HepG2 (cell line): ENCODE measurements at regions not wholly inside any gene's neighbourhood (a gene's known extent, or its start where the extent isn't known, plus 50 kb on each side); places are given as distances from the start of the nearest gene placed in this dataset.

Source experiments
- ATAC-seq: fragments of 200-7000 bp; cut with Tn5 transposase; 3 replicates; pipeline ENCODE4 v1.9.1; 2020; ENCODE audit warnings: mild to moderate bottlenecking, moderate library complexity
- BruUV-seq: library from RNA; stranded (reverse); fragments of 400-500 nt; replicated peaks from 2 replicates; lab custom pipeline; 2021; lab: Mats Ljungman, UMichigan
- CTCF ChIA-PET: fragments of 300-600 bp; formaldehyde crosslinking; extraction: SDS; loops from one replicate; lab custom pipeline; 2021; ENCODE audit warnings: low total read pairs, inconsistent platforms, low intra/inter-chr PET ratio; lab: Yijun Ruan, JAX
- POLR2A ChIA-PET: fragments of 350-600 bp; sonication (Branson Sonifier 250); formaldehyde crosslinking; loops from one replicate; lab custom pipeline; 2020; ENCODE audit warnings: antibody characterized with exemption, inconsistent platforms; lab: Yijun Ruan, JAX
- DNase-seq: peaks from one replicate; pipeline ENCODE4 v3.0.0-alpha.2; 2015; ENCODE audit warnings: low spot score
- FAIRE-seq: peaks from 3 replicates; lab custom pipeline; 2011; peaks lifted over from hg19 to GRCh38; lab: Jason Lieb, UNC
- H2AFZ ChIP-seq: one replicate; pipeline ENCODE4 v1.6.1; 2011; ENCODE audit warnings: low read length, inconsistent platforms
- H3K27ac ChIP-seq: fragments of 300-600 bp; 3 replicates; pipeline ENCODE4 v1.8.0; 2011; ENCODE audit warnings: mixed run types, mild to moderate bottlenecking, mixed read lengths, low read length, inconsistent platforms; ENCODE audit not compliant: insufficient read depth; ENCODE audit errors: extremely low read length
- H3K27me3 ChIP-seq, 2 experiments: fragments of 200-600 bp in 1 of 2; 2 replicates in 1 of 2; 3 replicates in 1 of 2; pipeline versions ENCODE4 v1.6.0 to v1.8.0; 2011; ENCODE audit warnings: low read length in 2 of 2, mild to moderate bottlenecking in 2 of 2, moderate library complexity in 2 of 2, inconsistent platforms in 1 of 2; ENCODE audit not compliant: insufficient read depth in 2 of 2, control insufficient read depth in 1 of 2
- H3K36me3 ChIP-seq, 2 experiments: fragments of 200-600 bp in 1 of 2; replicated peaks in 1 of 2; 2 replicates in 1 of 2; 3 replicates in 1 of 2; pipeline versions ENCODE4 v1.5.1 to v1.8.0; 2011; ENCODE audit warnings: low read length in 2 of 2, inconsistent platforms in 1 of 2; ENCODE audit not compliant: insufficient read depth in 2 of 2, control insufficient read depth in 1 of 2
- H3K4me1 ChIP-seq: 2 replicates; pipeline ENCODE4 v1.5.1; 2012; ENCODE audit warnings: low read length, inconsistent platforms; ENCODE audit not compliant: insufficient read depth
- H3K4me2 ChIP-seq: 2 replicates; pipeline ENCODE4 v1.6.0; 2011; ENCODE audit warnings: low read depth, low read length, inconsistent platforms
- H3K4me3 ChIP-seq, 3 experiments: fragments of 200-600 bp in 1 of 3; sonication (generic), shearing (Covaris generic) in 1 of 3; replicated peaks in 1 of 3; 2 replicates each; pipeline ENCODE4 v1.5.1; 2011 to 2016; ENCODE audit warnings: low read length in 3 of 3, inconsistent platforms in 2 of 3, low read depth in 2 of 3, mild to moderate bottlenecking in 2 of 3, control low read depth in 1 of 3, mixed read lengths in 1 of 3; ENCODE audit not compliant: insufficient read depth in 1 of 3
- H3K79me2 ChIP-seq: one replicate; pipeline ENCODE4 v1.6.1; 2011; ENCODE audit warnings: low read length, inconsistent platforms; ENCODE audit not compliant: insufficient read depth
- H3K9ac ChIP-seq: 2 replicates; pipeline ENCODE4 v1.6.0; 2011; ENCODE audit warnings: mild to moderate bottlenecking, low read depth, low read length, inconsistent platforms; ENCODE audit not compliant: insufficient read depth
- H3K9me3 ChIP-seq: 2 replicates; pipeline ENCODE4 v1.5.1; 2012; ENCODE audit warnings: mild to moderate bottlenecking, low read length
- H4K20me1 ChIP-seq: 2 replicates; pipeline ENCODE4 v1.6.0; 2011; ENCODE audit warnings: inconsistent platforms, mild to moderate bottlenecking, low read length, moderate library complexity; ENCODE audit not compliant: insufficient read depth
- AHR ChIP-seq: IDR thresholded peaks from 2 replicates; pipeline ENCODE4 v1.6.1; 2018; ENCODE audit warnings: missing genetic modification reagents, missing compliant biosample characterization
- EP300 ChIP-seq, 3 experiments: sonication (generic) in 1 of 3; formaldehyde crosslinking in 1 of 3; IDR thresholded peaks; 2 replicates each; pipeline versions ENCODE4 v1.5.1 to v1.6.1; 2011 to 2020; ENCODE audit warnings: low read depth in 2 of 3, low read length in 2 of 3, borderline replicate concordance in 1 of 3, improper control_type of control experiment in 1 of 3, mild to moderate bottlenecking in 1 of 3, missing genetic modification reagents in 1 of 3, moderate library complexity in 1 of 3
- HNRNPL ChIP-seq: fragments of 200-400 bp; formaldehyde crosslinking; IDR thresholded peaks from 2 replicates; pipeline ENCODE4 v1.6.1; 2017; ENCODE audit warnings: mild to moderate bottlenecking, low read depth, low read length
- HNRNPUL1 ChIP-seq: fragments of 200-400 bp; formaldehyde crosslinking; IDR thresholded peaks from 2 replicates; pipeline ENCODE4 v1.6.1; 2017; ENCODE audit warnings: low read depth, mild to moderate bottlenecking, low read length, moderate library complexity
- HOXA9 ChIP-seq: sonication (generic); formaldehyde crosslinking; IDR thresholded peaks from 2 replicates; pipeline ENCODE4 v1.8.1; 2022; ENCODE audit warnings: missing genetic modification reagents, mild to moderate bottlenecking, moderate library complexity, borderline replicate concordance
- KAT7 ChIP-seq: IDR thresholded peaks from 2 replicates; pipeline ENCODE4 v1.6.1; 2018; ENCODE audit warnings: borderline replicate concordance, missing compliant biosample characterization
- KLF11 ChIP-seq: IDR thresholded peaks from 2 replicates; pipeline ENCODE4 v1.6.1; 2016; ENCODE audit warnings: missing compliant biosample characterization
- NFAT5 ChIP-seq: sonication (generic); formaldehyde crosslinking; IDR thresholded peaks from 2 replicates; pipeline ENCODE4 v1.4.0; 2020; ENCODE audit warnings: missing genetic modification reagents
- RFX3 ChIP-seq: IDR thresholded peaks from 2 replicates; pipeline ENCODE4 v1.6.1; 2016; ENCODE audit warnings: missing biosample characterization, missing genetic modification reagents
- SP4 ChIP-seq: sonication (generic); formaldehyde crosslinking; IDR thresholded peaks from 2 replicates; pipeline ENCODE4 v1.8.1; 2023; ENCODE audit warnings: mild to moderate bottlenecking, missing genetic modification reagents
- TBX2 ChIP-seq: sonication (generic); formaldehyde crosslinking; IDR thresholded peaks from 2 replicates; pipeline ENCODE4 v1.5.0; 2020; ENCODE audit warnings: missing genetic modification reagents, mild to moderate bottlenecking, borderline replicate concordance
- THAP7 ChIP-seq: sonication (generic); formaldehyde crosslinking; IDR thresholded peaks from 2 replicates; pipeline ENCODE4 v1.8.1; 2023; ENCODE audit warnings: mild to moderate bottlenecking, missing genetic modification reagents
- ZBTB2 ChIP-seq: sonication (generic); formaldehyde crosslinking; IDR thresholded peaks from 2 replicates; pipeline ENCODE4 v1.8.0; 2022; ENCODE audit warnings: low read depth, missing genetic modification reagents
- ZBTB34 ChIP-seq: sonication (generic); formaldehyde crosslinking; IDR thresholded peaks from 2 replicates; pipeline ENCODE4 v1.8.0; 2022; ENCODE audit warnings: mild to moderate bottlenecking, missing genetic modification reagents
- ZBTB38 ChIP-seq: sonication (generic); formaldehyde crosslinking; IDR thresholded peaks from 2 replicates; pipeline ENCODE4 v1.5.1; 2020; ENCODE audit warnings: mild to moderate bottlenecking, missing genetic modification reagents
- ZFP82 ChIP-seq: sonication (generic); formaldehyde crosslinking; IDR thresholded peaks from 2 replicates; pipeline ENCODE4 v1.5.1; 2020; ENCODE audit warnings: mild to moderate bottlenecking, missing genetic modification reagents, borderline replicate concordance
- ZNF720 ChIP-seq: sonication (generic); formaldehyde crosslinking; IDR thresholded peaks from 2 replicates; pipeline ENCODE4 v1.4.0; 2020; ENCODE audit warnings: missing genetic modification reagents
- WGBS: methylation state at CpG from one replicate; pipeline ENCODE4 v1.1.6; 2017; ENCODE audit warnings: low lambda C conversion rate; 5-methylcytosine and 5-hydroxymethylcytosine counted together
- in situ Hi-C: cut with HindIII; loops from 2 replicates; pipeline ENCODE4 v1.10.0; 2017; ENCODE audit warnings: low pct_unique_long_range_greater_than_20kb; ENCODE audit not compliant: extremely low pct_ligation_motif_present
- intact Hi-C: fragments of 100-400 bp; cut with micrococcal nuclease; formaldehyde crosslinking; loops from one replicate; pipeline ENCODE4 v1.10.0; 2022; ENCODE audit not compliant: unreplicated experiment

- Histone ChIP-seq H3K4me2 (no peak overlapping the region), H3K27me3 (no peaks in the 10 kb centered on the region), H3K9me3 (no peaks in the 10 kb centered on the region), H3K9ac (no peak overlapping the region), H3K4me1 (no peaks in the 10 kb centered on the region), H3K36me3 (no peaks in the 10 kb centered on the region), H3K4me3 (no peak overlapping the region), H4K20me1 (no peaks in the 10 kb centered on the region), H3K27ac (no peak overlapping the region), H3K79me2 (no peaks in the 10 kb centered on the region), H2AFZ (no peak overlapping the region)
- 30% methylated on average over 5 of the region's 5 CpGs for WGBS
- ChIA-PET CTCF (no interaction called here), POLR2A (no interaction called here)
- DNase-seq (no peak), FAIRE-seq (no peak), ATAC-seq (no peak)
- BruUV-seq: no TSS peak
- in situ Hi-C loops: no loop called here
- intact Hi-C loops: no loop called here
- TF ChIP-seq EP300 (IDR thresholded peaks at IDR 0.05; ENCODE audit: low read depth in 2 of 2, low read length in 2 of 2) (no peak), EP300 (CRISPR knock-in tag; IDR thresholded peaks at IDR 0.05; ENCODE audit: borderline replicate concordance) (no peak), THAP7 (CRISPR knock-in tag) (no peak), HOXA9 (CRISPR knock-in tag) (no peak), AHR (CRISPR knock-in tag) (no peak), ZNF720 (CRISPR knock-in tag) (no peak), HNRNPUL1 (no peak), TBX2 (CRISPR knock-in tag) (no peak), ZFP82 (CRISPR knock-in tag) (no peak), ZBTB34 (no peak), ZBTB2 (CRISPR knock-in tag) (no peak), ZBTB38 (CRISPR knock-in tag) (no peak), NFAT5 (CRISPR knock-in tag) (no peak), KLF11 (CRISPR knock-in tag) (no peak), SP4 (CRISPR knock-in tag) (no peak), HNRNPL (no peak), RFX3 (CRISPR knock-in tag) (no peak), KAT7 (CRISPR knock-in tag) (no peak)
These were observed 657.3 kb upstream of the PIK3C3 start for GRCh38 chr18:41297740-41298139.
